ENCODE measurements at regions not wholly inside any gene's neighbourhood (a gene's known extent, or its start where the extent isn't known, plus 50 kb on each side); places are given as distances from the start of the nearest gene placed in this dataset.

GRCh38 chr2:58502931-58503330, 261.8 kb upstream of the FANCL start:
- H3K18ac ChIP-seq (ENCODE audit: extremely low read depth, low read length), result no peak overlapping the region
- FAIRE-seq (no peak), DNase-seq (ENCODE audit: low read depth in 1 of 2, low spot score in 2 of 2) (no peak)
- no peaks in the 10 kb centered on the region for H3K79me1 ChIP-seq (ENCODE audit: low read depth, low read length)
- H3K9me3 ChIP-seq (ENCODE audit: insufficient read depth in 2 of 2, low read depth in 1 of 2, low read length in 1 of 2), result no peaks in the 10 kb centered on the region
- no peak overlapping the region for H2AK5ac ChIP-seq (ENCODE audit: low read depth, low read length)
- no peak overlapping the region for H2BK5ac ChIP-seq (ENCODE audit: low read depth, low read length)
- H4K91ac ChIP-seq (replicated peaks; ENCODE audit: insufficient read length, low read length), result no peak overlapping the region
- CTCF ChIA-PET (ENCODE audit: partially characterized antibody), result interaction anchor here (1.1 to 1.4 kb wide), 2 partner anchors 55 to 68 kb away, joined by 3 to 4 read pairs; no protein-coding TSS in a partner anchor
- no peaks in the 10 kb centered on the region for H3K27me3 ChIP-seq (replicated peaks in 1 of 4; ENCODE audit: control insufficient read depth in 3 of 4, extremely low read depth in 1 of 4, insufficient read depth in 3 of 4, low read length in 3 of 4)
- no peak overlapping the region for H3K56ac ChIP-seq (replicated peaks; ENCODE audit: insufficient read length, low read depth, low read length)
- POLR2A ChIA-PET (ENCODE audit: partially characterized antibody), result no interaction called here
- no peak overlapping the region for H3K4ac ChIP-seq (replicated peaks; ENCODE audit: insufficient read length, low read depth, low read length)
- TF ChIP-seq NRF1 (IDR thresholded peaks at IDR 0.05; ENCODE audit: low read depth, low read length), result no peak
- no peak for TF ChIP-seq HDAC6 (IDR thresholded peaks at IDR 0.05; ENCODE audit: low read depth, low read length)
- TF ChIP-seq RXRA (IDR thresholded peaks at IDR 0.05; ENCODE audit: insufficient read depth, low read depth, low read length), result no peak
- TF ChIP-seq ATF2 (IDR thresholded peaks at IDR 0.05; ENCODE audit: low read length), result no peak
- H4K20me1 ChIP-seq (replicated peaks in 1 of 2; ENCODE audit: control insufficient read depth in 1 of 2, insufficient read depth in 2 of 2, low read length in 2 of 2), result no peaks in the 10 kb centered on the region
- H3K4me1 ChIP-seq (replicated peaks in 1 of 4; ENCODE audit: control insufficient read depth in 3 of 4, insufficient read depth in 4 of 4, low read length in 3 of 4), result peaks cover 3 to 19% (median 11%) of the 10 kb centered on the region in 4 experiments; a peak in 4 of 7 replicates
- no peak overlapping the region for H3K9ac ChIP-seq (replicated peaks in 1 of 4; ENCODE audit: extremely low read depth in 1 of 4, low read depth in 3 of 4, low read length in 3 of 4)
- H3K4me3 ChIP-seq (ENCODE audit: extremely low read depth in 1 of 4, insufficient read depth in 2 of 4, low read depth in 3 of 4, low read length in 4 of 4), result no peak overlapping the region
- H2BK120ac ChIP-seq (replicated peaks; ENCODE audit: low read depth, low read length), result no peak overlapping the region
- H2BK15ac ChIP-seq (ENCODE audit: low read length), result no peak overlapping the region
- H3K23me2 ChIP-seq (ENCODE audit: low read depth, low read length), result no peaks in the 10 kb centered on the region
- 94% methylated on average over 3 of the region's 3 CpGs; no CpG with 5 or more reads in 1 of the 2 experiments for WGBS, 2 experiments (ENCODE audit: extremely low coverage in 1 of 2, insufficient coverage in 1 of 2, insufficient read length in 1 of 2, insufficient replicate concordance in 2 of 2, low coverage in 1 of 2, low lambda C conversion rate in 2 of 2, missing lambda C conversion rate in 1 of 2)
- H3K23ac ChIP-seq (ENCODE audit: insufficient read length), result no peak overlapping the region
- H3K27ac ChIP-seq (ENCODE audit: low read depth, low read length), result no peak overlapping the region
- H2AFZ ChIP-seq (ENCODE audit: low read length), result no peak overlapping the region
- no peak overlapping the region for H4K5ac ChIP-seq (ENCODE audit: insufficient read length, low read depth, low read length)
- H3K36me3 ChIP-seq (ENCODE audit: control insufficient read depth in 2 of 4, insufficient read depth in 4 of 4, low read length in 3 of 4), result no peaks in the 10 kb centered on the region
- no peak overlapping the region for H3K14ac ChIP-seq (ENCODE audit: insufficient read length)
- no peaks in the 10 kb centered on the region for H3K79me2 ChIP-seq (ENCODE audit: control insufficient read depth in 1 of 2, insufficient read depth in 2 of 2, low read length in 2 of 2)
- no peak overlapping the region for H2BK20ac ChIP-seq (ENCODE audit: low read length)
- H2BK12ac ChIP-seq (ENCODE audit: low read depth, low read length), result no peak overlapping the region
- no peak overlapping the region for H3K4me2 ChIP-seq (ENCODE audit: insufficient read depth in 1 of 2, low read depth in 2 of 2, low read length in 2 of 2)
- H4K8ac ChIP-seq (ENCODE audit: extremely low read depth, insufficient read depth, low read length), result no peak overlapping the region
